ENCODE measurements at regions not wholly inside any gene's neighbourhood (a gene's known extent, or its start where the extent isn't known, plus 50 kb on each side); places are given as distances from the start of the nearest gene placed in this dataset.
"Not testable (repeated sequence)": the region's sequence is repeated elsewhere in the genome, so short reads cannot be mapped to it uniquely, and the experiment has no call there.

- no peak for DNase-seq (ENCODE audit: low read depth in 3 of 3)
Measured at GRCh38 chr17:64772845-64773299, 110.8 kb upstream of the SMURF2 start.

GRCh38 chr17:64771980-64772844, 110.1 kb upstream of the SMURF2 start:
- no peak for DNase-seq (ENCODE audit: low read depth in 3 of 3)

GRCh38 chr17:64769712-64770111, 107.6 kb upstream of the SMURF2 start:
- no peak for DNase-seq (ENCODE audit: low read depth in 3 of 3)

GRCh38 chr17:64767269-64767997, 105.3 kb upstream of the SMURF2 start:
- DNase-seq (ENCODE audit: low read depth in 3 of 3), result no peak

GRCh38 chr17:64765191-64765889, 103.2 kb upstream of the SMURF2 start:
- DNase-seq (ENCODE audit: low read depth in 3 of 3), result no peak

GRCh38 chr17:64750891-64751677, 89.0 kb upstream of the SMURF2 start:
- no peak for DNase-seq (ENCODE audit: low read depth in 3 of 3)

GRCh38 chr17:64750478-64750877, 88.4 kb upstream of the SMURF2 start:
- no peak for DNase-seq (ENCODE audit: low read depth in 3 of 3)

GRCh38 chr17:64749306-64749705, 87.2 kb upstream of the SMURF2 start:
- no peak for DNase-seq (ENCODE audit: low read depth in 3 of 3)

GRCh38 chr17:64747938-64748540, 85.9 kb upstream of the SMURF2 start:
- no peak for DNase-seq (ENCODE audit: low read depth in 3 of 3)

- DNase-seq (ENCODE audit: low read depth in 3 of 3), result no peak
Measured at GRCh38 chr17:64742326-64742725, 80.2 kb upstream of the SMURF2 start.

GRCh38 chr17:64741916-64742315, 79.8 kb upstream of the SMURF2 start:
- DNase-seq (ENCODE audit: low read depth in 3 of 3), result not testable (repeated sequence)

GRCh38 chr17:64741038-64741641, 79.0 kb upstream of the SMURF2 start:
- no peak for DNase-seq (ENCODE audit: low read depth in 3 of 3)

GRCh38 chr17:64739316-64740058, 77.4 kb upstream of the SMURF2 start:
- no peak for DNase-seq (ENCODE audit: low read depth in 3 of 3)

GRCh38 chr17:64736804-64737492, 74.8 kb upstream of the SMURF2 start:
- DNase-seq (ENCODE audit: low read depth in 3 of 3), result peak in 2 of 3 donors; percentile 9 to 21

- DNase-seq (ENCODE audit: low read depth in 3 of 3), result no peak
Measured at GRCh38 chr17:64732336-64733006, 70.4 kb upstream of the SMURF2 start.

GRCh38 chr17:64730023-64730422, 67.9 kb upstream of the SMURF2 start:
- DNase-seq (ENCODE audit: low read depth in 3 of 3), result not testable (repeated sequence)

GRCh38 chr17:64729201-64729600, 67.1 kb upstream of the SMURF2 start:
- no peak for DNase-seq (ENCODE audit: low read depth in 3 of 3)

- no peak for DNase-seq (ENCODE audit: low read depth in 3 of 3)
Measured at GRCh38 chr17:64728041-64728695, 66.1 kb upstream of the SMURF2 start.
